ENCODE measurements at regions not wholly inside any gene's neighbourhood (a gene's known extent, or its start where the extent isn't known, plus 50 kb on each side); places are given as distances from the start of the nearest gene placed in this dataset.
A peak's percentile ranks its signal among the peaks of the same experiment; 100 is the strongest.

DNA sequence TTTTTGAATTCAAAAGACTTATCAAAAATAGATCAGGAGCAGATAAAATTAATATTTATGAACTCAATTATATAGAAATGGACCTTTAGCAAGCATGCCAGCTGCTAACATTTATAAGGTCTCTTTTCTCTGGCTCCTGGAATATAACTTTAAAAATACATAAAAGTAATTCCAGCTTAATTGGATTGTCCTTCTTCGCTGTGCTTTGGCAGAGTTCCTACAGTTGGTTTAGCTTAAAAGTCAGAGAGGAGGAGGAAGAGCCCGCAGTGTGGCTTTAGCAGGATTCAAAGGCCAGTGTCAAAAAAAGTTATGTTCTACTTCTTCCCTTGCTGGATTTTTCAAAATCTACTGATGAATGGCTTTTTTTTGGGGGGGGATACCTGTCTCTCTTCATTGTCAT is 1484.9 kb upstream of the TMEM132C start:
- Histone ChIP-seq H3K36me3 (no peaks in the 10 kb centered on the region), H3K27ac (replicated peaks in 1 of 4) (no peak overlapping the region), H3K4me3 (no peak overlapping the region), H3K9me3 (no peaks in the 10 kb centered on the region), H3K27me3 (peaks cover 0 to 4% (median 0%) of the 10 kb centered on the region in 4 donors), H3K4me1 (no peaks in the 10 kb centered on the region)
- DNase-seq (ENCODE audit: extremely low spot score), result peak; percentile 8
- intact Hi-C loops (cut with DNase I), result loop anchor here (10.0 kb wide), 1 partner anchor 603 kb away; no protein-coding TSS in a partner anchor
- TF ChIP-seq EP300 (IDR thresholded peaks at IDR 0.05), result no peak
- TF ChIP-seq POLR2AphosphoS5 (IDR thresholded peaks at IDR 0.05), result no peak
- no peak for TF ChIP-seq POLR2A (IDR thresholded peaks at IDR 0.05; ENCODE audit: low read depth)
- TF ChIP-seq, protein P1, sequence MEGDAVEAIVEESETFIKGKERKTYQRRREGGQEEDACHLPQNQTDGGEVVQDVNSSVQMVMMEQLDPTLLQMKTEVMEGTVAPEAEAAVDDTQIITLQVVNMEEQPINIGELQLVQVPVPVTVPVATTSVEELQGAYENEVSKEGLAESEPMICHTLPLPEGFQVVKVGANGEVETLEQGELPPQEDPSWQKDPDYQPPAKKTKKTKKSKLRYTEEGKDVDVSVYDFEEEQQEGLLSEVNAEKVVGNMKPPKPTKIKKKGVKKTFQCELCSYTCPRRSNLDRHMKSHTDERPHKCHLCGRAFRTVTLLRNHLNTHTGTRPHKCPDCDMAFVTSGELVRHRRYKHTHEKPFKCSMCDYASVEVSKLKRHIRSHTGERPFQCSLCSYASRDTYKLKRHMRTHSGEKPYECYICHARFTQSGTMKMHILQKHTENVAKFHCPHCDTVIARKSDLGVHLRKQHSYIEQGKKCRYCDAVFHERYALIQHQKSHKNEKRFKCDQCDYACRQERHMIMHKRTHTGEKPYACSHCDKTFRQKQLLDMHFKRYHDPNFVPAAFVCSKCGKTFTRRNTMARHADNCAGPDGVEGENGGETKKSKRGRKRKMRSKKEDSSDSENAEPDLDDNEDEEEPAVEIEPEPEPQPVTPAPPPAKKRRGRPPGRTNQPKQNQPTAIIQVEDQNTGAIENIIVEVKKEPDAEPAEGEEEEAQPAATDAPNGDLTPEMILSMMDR (IDR thresholded peaks at IDR 0.05), result no peak
- WGBS, result 61% methylated on average over 2 of the region's 2 CpGs

DNA sequence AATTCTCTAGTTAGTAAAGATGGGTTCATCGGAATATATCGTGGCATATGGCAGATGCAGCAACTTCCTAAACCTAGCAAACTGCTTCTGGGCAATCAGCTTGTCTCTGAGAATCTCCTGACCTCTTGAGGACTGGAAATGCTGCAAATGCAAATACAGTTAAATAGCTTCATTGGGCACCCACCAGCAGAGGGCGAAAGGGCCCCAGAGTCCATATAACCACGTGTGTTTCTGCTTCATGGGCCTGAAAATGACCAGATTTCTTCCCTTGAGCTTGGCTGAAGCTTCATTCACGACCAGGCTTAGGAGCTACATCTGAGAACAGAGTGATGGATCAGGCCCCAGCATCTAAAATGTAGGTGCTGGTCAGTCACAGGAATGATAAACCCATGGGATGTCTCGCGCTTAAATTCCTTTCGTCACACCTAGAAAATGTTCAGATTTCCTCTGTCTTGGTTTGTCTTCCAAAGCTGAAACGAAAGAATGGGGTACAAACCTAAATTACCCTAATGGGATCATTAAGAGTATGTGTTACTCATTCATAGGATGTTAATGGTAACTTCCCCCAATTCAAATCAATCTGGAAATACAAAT is 1482.5 kb upstream of the TMEM132C start:
- WGBS, result 63% methylated on average over 9 of the region's 9 CpGs
- no peaks in the 10 kb centered on the region for H3K9me3 ChIP-seq
- H3K27ac ChIP-seq (replicated peaks in 1 of 4), result no peak overlapping the region
- H3K27me3 ChIP-seq, result peaks cover 0 to 4% (median 0%) of the 10 kb centered on the region in 4 donors
- no peak overlapping the region for H3K4me3 ChIP-seq
- H3K4me1 ChIP-seq, result no peaks in the 10 kb centered on the region
- TF ChIP-seq, protein P1 (IDR thresholded peaks at IDR 0.05), result peak; percentile 19 to 38 (median 23)
- TF ChIP-seq POLR2A (IDR thresholded peaks at IDR 0.05; ENCODE audit: low read depth), result no peak
- no peak for TF ChIP-seq EP300 (IDR thresholded peaks at IDR 0.05)
- intact Hi-C loops (cut with DNase I), result loop anchor here (10.0 kb wide), 1 partner anchor 600 kb away; no protein-coding TSS in a partner anchor
- no peaks in the 10 kb centered on the region for H3K36me3 ChIP-seq
- peak; percentile 92 for DNase-seq (ENCODE audit: extremely low spot score)

DNA sequence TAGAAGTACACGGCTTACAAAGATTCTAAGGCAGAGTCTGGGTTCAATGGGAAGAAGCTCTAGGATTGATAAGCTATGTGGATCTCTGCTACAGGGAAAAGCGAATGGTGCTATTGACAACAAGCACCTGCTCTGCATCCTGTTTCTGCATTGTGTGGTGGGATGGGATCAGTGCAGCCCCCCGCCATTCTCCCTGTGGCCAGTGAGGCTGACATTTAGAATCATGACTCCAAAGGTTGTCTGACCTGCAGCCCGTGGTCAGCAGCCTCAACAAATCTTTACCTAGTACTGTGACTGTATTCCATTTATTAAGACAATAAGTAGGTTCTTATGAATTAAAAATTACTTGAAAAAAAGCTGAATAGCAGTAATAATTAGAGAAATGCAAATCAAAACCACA is 1477.0 kb upstream of the TMEM132C start:
- no peak overlapping the region for H3K4me3 ChIP-seq
- H3K9me3 ChIP-seq, result no peaks in the 10 kb centered on the region
- peak; percentile 74 for DNase-seq (ENCODE audit: extremely low spot score)
- H3K4me1 ChIP-seq, result no peaks in the 10 kb centered on the region
- H3K36me3 ChIP-seq, result no peaks in the 10 kb centered on the region
- no peak overlapping the region for H3K27ac ChIP-seq (replicated peaks in 1 of 4)
- H3K27me3 ChIP-seq, result no peaks in the 10 kb centered on the region
- WGBS, result 66% methylated on average over 4 of the region's 4 CpGs
- no peak for TF ChIP-seq POLR2A (IDR thresholded peaks at IDR 0.05; ENCODE audit: low read depth)
- intact Hi-C loops (cut with DNase I), result loop anchor here (10.0 kb wide), 1 partner anchor 595 kb away; no protein-coding TSS in a partner anchor

DNA sequence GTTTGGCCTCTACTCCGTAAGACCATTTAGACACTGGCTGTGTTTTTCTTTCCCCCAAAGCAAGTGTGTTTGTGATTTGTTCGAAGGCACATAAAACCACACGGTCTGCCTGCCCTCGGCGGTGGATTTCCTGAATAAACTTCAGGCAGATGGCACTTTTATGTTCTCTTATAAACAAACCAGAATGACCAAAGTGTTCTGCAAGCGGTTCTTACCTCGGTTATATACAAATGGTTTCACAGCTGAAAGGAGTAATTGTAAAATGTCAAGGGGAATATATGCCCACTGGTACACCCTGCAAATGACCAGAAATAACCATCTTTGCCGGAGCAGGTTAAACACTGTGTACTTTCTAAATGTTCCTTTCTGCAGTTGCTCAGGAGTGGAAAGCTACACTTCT is 1475.8 kb upstream of the TMEM132C start:
- no peaks in the 10 kb centered on the region for H3K36me3 ChIP-seq
- WGBS, result 59% methylated on average over 8 of the region's 8 CpGs

DNA sequence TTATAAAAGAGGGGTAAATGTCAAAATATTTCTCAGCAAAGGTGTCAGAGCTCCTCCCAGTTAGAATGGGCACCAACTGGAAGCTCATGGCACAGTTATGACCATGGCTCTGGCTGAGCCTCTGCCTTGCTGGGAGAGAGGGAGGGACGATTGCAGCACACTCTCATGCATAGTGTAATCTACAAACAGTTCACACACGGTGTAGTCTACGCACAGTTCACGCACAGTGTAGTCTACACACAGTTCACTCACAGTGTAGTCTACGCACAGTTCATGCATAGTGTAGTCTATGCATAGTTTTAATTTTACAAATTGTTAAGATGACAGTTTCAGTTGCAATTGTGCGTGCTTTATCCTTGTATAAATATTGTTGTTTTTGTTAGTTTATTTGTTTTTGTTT is 1474.6 kb upstream of the TMEM132C start:
- DNase-seq (ENCODE audit: extremely low spot score), result peak; percentile 64
- no peaks in the 10 kb centered on the region for H3K27me3 ChIP-seq
- H3K9me3 ChIP-seq, result no peaks in the 10 kb centered on the region
- intact Hi-C loops (cut with DNase I), result no loop called here
- no peaks in the 10 kb centered on the region for H3K36me3 ChIP-seq
- no peak overlapping the region for H3K4me3 ChIP-seq
- WGBS, result 86% methylated on average over 6 of the region's 6 CpGs
- no peaks in the 10 kb centered on the region for H3K4me1 ChIP-seq
- no peak overlapping the region for H3K27ac ChIP-seq (replicated peaks in 1 of 4)
- TF ChIP-seq POLR2A (IDR thresholded peaks at IDR 0.05; ENCODE audit: low read depth) (no peak), POLR2AphosphoS5 (IDR thresholded peaks at IDR 0.05) (no peak), EP300 (IDR thresholded peaks at IDR 0.05) (no peak)
- TF ChIP-seq, protein P1 (IDR thresholded peaks at IDR 0.05), result no peak

More for the DNA sequence above, 1475.8 kb upstream of the TMEM132C start:
- TF ChIP-seq EP300 (IDR thresholded peaks at IDR 0.05) (no peak), POLR2A (IDR thresholded peaks at IDR 0.05; ENCODE audit: low read depth) (no peak), POLR2AphosphoS5 (IDR thresholded peaks at IDR 0.05) (no peak)
- TF ChIP-seq, protein P1 (IDR thresholded peaks at IDR 0.05), result no peak
- Histone ChIP-seq H3K4me3 (no peak overlapping the region), H3K27ac (replicated peaks in 1 of 4) (no peak overlapping the region), H3K27me3 (no peaks in the 10 kb centered on the region), H3K9me3 (no peaks in the 10 kb centered on the region), H3K4me1 (no peaks in the 10 kb centered on the region)
- DNase-seq (ENCODE audit: extremely low spot score), result peak; percentile 81
- intact Hi-C loops (cut with DNase I), result no loop called here
